Kidney (tissue), 13 donors: ENCODE measurements at regions not wholly inside any gene's neighbourhood (a gene's known extent, or its start where the extent isn't known, plus 50 kb on each side); places are given as distances from the start of the nearest gene placed in this dataset.

Experiments used
- DNase-seq, 5 donors: peaks; one replicate each; pipeline ENCODE4 v3.0.0-alpha.2; 2013 to 2020
- FAIRE-seq: peaks from 2 replicates; lab custom pipeline; 2012; peaks lifted over from hg19 to GRCh38; lab: Jason Lieb, UNC
- H3K27ac ChIP-seq, 2 donors: one replicate each; pipeline ENCODE4 v1.7.0; 2013; ENCODE audit warnings: low read depth in 2 of 2, low read length in 2 of 2, inconsistent platforms in 1 of 2
- H3K27me3 ChIP-seq: one replicate; pipeline ENCODE4 v1.7.1; 2013; ENCODE audit warnings: low read length, inconsistent platforms; ENCODE audit not compliant: control insufficient read depth, insufficient read depth
- H3K36me3 ChIP-seq, 3 donors: one replicate each; pipeline versions ENCODE4 v1.7.0 to v1.7.1; 2013; ENCODE audit warnings: low read length in 3 of 3, control low read depth in 1 of 3, inconsistent platforms in 1 of 3; ENCODE audit not compliant: insufficient read depth in 3 of 3, control insufficient read depth in 2 of 3
- H3K4me1 ChIP-seq, 3 donors: one replicate each; pipeline versions ENCODE4 v1.7.0 to v1.7.1; 2013; ENCODE audit warnings: low read length in 3 of 3, inconsistent platforms in 1 of 3, low read depth in 1 of 3; ENCODE audit not compliant: control insufficient read depth in 2 of 3, insufficient read depth in 2 of 3
- H3K4me3 ChIP-seq, 3 donors: one replicate each; pipeline versions ENCODE4 v1.7.0 to v1.8.1; 2013; ENCODE audit warnings: low read length in 3 of 3, control low read depth in 1 of 3, inconsistent platforms in 1 of 3
- H3K9ac ChIP-seq, 3 donors: one replicate each; pipeline versions ENCODE4 v1.7.0 to v1.7.1; 2013; ENCODE audit warnings: low read length in 3 of 3, control low read depth in 1 of 3, inconsistent platforms in 1 of 3
- H3K9me3 ChIP-seq, 3 donors: one replicate each; pipeline versions ENCODE4 v1.7.0 to v1.7.1; 2013; ENCODE audit warnings: low read length in 3 of 3, control low read depth in 1 of 3, inconsistent platforms in 1 of 3; ENCODE audit not compliant: control insufficient read depth in 2 of 3, insufficient read depth in 1 of 3
- intact Hi-C: fragments of 100-400 bp; cut with DNase I; formaldehyde crosslinking; loops from one replicate; pipeline ENCODE4 v1.11.1; 2022
- TF ChIP-seq, protein P1 (sequence below): IDR thresholded peaks from 3 replicates; pipeline ENCODE4 v1.5.1; 2012; ENCODE audit warnings: mild to moderate bottlenecking, moderate library complexity, borderline replicate concordance; ENCODE audit not compliant: insufficient read depth; ENCODE audit errors: extremely low read depth
- donor health status: control.
- donor health status: control.
- donor health status: control.
- donor health status: control.
- donor health status: control.
- donor health status: DM: yes; HTN: yes; CAD: no.
- donor health status: Normal renal cell carcinoma (clear cell type).

DNA sequence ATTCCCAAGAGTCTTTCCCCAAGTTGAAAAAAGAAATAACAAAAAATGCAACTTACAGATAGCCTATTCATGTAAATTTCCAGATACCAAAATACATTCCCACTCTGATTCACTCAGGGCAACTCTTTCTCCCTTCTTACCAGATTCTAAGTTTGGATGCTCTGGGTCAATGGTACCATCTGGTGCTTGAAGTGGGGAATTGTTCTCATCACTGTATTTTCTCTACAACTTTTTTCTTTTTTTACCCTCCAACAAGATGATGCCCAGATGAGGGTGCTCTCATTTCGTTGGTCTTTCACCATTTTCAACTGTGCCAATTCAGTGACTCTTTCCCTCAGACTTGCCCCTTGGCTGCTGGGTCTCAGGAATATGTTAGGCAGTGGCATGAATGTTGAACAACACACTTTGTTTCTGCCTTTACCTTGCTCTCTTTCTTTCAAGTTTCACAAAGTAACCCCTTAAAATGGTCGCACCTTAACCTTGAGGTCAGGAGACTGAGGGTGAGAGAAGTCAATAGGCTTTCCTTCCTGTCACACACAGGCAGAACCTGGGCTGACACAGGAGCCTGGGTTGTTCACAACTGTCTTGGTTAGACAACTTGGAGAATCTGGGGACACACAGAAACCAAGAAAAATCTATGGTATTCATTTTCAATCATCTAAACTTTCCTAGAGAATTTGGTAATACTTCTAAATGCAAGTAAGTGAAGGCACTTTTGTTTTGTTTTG is 330.7 kb upstream of the SLCO3A1 start:
- Histone ChIP-seq H3K9ac (no peak overlapping the region), H3K4me1 (no peaks in the 10 kb centered on the region), H3K36me3 (no peaks in the 10 kb centered on the region), H3K4me3 (no peak overlapping the region), H3K9me3 (no peaks in the 10 kb centered on the region), H3K27ac (no peak overlapping the region), H3K27me3 (no peaks in the 10 kb centered on the region)
- TF ChIP-seq, protein P1, sequence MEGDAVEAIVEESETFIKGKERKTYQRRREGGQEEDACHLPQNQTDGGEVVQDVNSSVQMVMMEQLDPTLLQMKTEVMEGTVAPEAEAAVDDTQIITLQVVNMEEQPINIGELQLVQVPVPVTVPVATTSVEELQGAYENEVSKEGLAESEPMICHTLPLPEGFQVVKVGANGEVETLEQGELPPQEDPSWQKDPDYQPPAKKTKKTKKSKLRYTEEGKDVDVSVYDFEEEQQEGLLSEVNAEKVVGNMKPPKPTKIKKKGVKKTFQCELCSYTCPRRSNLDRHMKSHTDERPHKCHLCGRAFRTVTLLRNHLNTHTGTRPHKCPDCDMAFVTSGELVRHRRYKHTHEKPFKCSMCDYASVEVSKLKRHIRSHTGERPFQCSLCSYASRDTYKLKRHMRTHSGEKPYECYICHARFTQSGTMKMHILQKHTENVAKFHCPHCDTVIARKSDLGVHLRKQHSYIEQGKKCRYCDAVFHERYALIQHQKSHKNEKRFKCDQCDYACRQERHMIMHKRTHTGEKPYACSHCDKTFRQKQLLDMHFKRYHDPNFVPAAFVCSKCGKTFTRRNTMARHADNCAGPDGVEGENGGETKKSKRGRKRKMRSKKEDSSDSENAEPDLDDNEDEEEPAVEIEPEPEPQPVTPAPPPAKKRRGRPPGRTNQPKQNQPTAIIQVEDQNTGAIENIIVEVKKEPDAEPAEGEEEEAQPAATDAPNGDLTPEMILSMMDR, result no peak
- FAIRE-seq (no peak), DNase-seq (peak in 2 of 5 donors; percentile 19 to 28)
- intact Hi-C loops, result no loop called here

DNA sequence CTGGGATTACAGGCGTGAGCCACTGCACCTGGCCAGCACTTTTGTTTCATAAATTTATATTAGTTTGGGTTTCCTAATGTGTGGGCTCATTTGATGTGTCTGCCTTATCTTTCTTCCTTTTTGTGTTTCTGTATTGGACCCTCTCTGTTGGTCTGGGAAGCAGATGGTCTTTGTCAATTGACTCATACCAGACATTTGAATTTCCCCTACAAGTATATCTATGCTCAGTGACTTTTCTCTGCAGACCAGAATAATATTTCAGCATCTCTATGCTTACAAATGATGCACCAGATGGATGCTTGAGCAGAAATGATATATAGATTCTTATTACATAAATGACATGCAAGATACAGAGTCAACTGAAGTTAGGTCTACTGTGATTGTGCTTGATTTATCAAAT is 329.9 kb upstream of the SLCO3A1 start:
- Histone ChIP-seq H3K27me3 (no peaks in the 10 kb centered on the region), H3K9ac (no peak overlapping the region), H3K27ac (no peak overlapping the region), H3K4me1 (no peaks in the 10 kb centered on the region), H3K36me3 (no peaks in the 10 kb centered on the region), H3K4me3 (no peak overlapping the region), H3K9me3 (no peaks in the 10 kb centered on the region)
- DNase-seq (no peak), FAIRE-seq (no peak)
- intact Hi-C loops, result no loop called here
- TF ChIP-seq, protein P1, result no peak

DNA sequence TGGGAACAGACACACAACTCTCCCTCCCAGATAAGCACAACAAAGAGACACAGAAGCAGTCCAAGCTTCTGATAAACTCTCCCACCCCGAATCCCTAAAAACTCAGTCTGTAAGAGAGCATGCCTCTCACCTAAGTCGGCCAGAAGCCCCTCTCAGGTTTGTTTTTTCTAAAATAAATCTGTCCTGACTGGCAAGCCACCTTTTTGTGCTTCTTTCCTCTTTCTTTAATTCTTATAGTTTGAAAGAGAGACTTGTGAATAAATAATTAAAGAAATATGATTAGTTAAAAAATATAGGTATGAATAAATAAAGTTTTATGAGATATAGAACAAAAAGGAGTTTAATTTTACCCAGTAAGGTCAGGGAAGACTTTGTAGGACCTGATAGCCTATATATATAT is 329.0 kb upstream of the SLCO3A1 start:
- no peaks in the 10 kb centered on the region for H3K4me1 ChIP-seq
- DNase-seq, result no peak
- no peak overlapping the region for H3K4me3 ChIP-seq
- intact Hi-C loops, result no loop called here
- H3K36me3 ChIP-seq, result no peaks in the 10 kb centered on the region
- no peak for FAIRE-seq
- H3K9ac ChIP-seq, result no peak overlapping the region
- H3K9me3 ChIP-seq, result no peaks in the 10 kb centered on the region
- H3K27me3 ChIP-seq, result no peaks in the 10 kb centered on the region
- TF ChIP-seq, protein P1, result no peak
- no peak overlapping the region for H3K27ac ChIP-seq

DNA sequence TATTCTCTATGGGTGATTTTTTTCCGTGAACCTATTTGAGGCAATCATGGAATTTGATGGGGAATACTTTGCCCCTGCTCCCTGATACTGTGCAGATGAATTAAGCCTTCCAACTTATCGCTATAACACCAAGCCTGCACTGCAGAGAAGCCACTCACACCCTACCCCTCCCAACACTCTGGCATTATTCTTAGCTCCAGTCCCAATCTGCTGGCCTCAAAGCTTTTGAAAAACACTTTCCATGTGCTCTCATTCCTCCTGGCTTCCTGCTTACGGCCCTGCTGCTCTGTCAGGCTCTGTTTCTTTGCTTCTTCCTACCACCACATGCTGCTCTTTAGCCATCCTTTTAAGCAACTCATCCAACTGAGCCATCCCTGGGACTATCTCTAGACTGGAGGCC is 327.8 kb upstream of the SLCO3A1 start:
- Histone ChIP-seq H3K9me3 (no peaks in the 10 kb centered on the region), H3K27me3 (no peaks in the 10 kb centered on the region), H3K27ac (no peak overlapping the region), H3K9ac (no peak overlapping the region), H3K4me1 (no peaks in the 10 kb centered on the region), H3K4me3 (no peak overlapping the region), H3K36me3 (no peaks in the 10 kb centered on the region)
- no peak for DNase-seq
- intact Hi-C loops, result no loop called here
- no peak for FAIRE-seq
- TF ChIP-seq, protein P1, result no peak
